NCI-H510A treated with DMSO at 0.1 percent for 48 hours (cell line): ENCODE measurements at regions not wholly inside any gene's neighbourhood (a gene's known extent, or its start where the extent isn't known, plus 50 kb on each side); places are given as distances from the start of the nearest gene placed in this dataset.
"Not testable (repeated sequence)": the region's sequence is repeated elsewhere in the genome, so short reads cannot be mapped to it uniquely, and the experiment has no call there.

Source experiments
- DNase-seq: peaks from one replicate; lab custom pipeline; 2025; lab: John Stamatoyannopoulos, UW

- DNase-seq, result no peak
Measured at GRCh38 chr15:81723701-81724100, 322.1 kb downstream of the MEX3B start.

- DNase-seq, result no peak
Measured at GRCh38 chr15:81723113-81723651, 322.6 kb downstream of the MEX3B start.

GRCh38 chr15:81716468-81716867, 329.4 kb downstream of the MEX3B start:
- DNase-seq, result not testable (repeated sequence)

GRCh38 chr15:81710328-81710727, 335.5 kb downstream of the MEX3B start:
- DNase-seq, result no peak

- DNase-seq, result not testable (repeated sequence)
Measured at GRCh38 chr15:81706816-81707346, 332.9 kb upstream of the TMC3 start.

- DNase-seq, result not testable (repeated sequence)
Measured at GRCh38 chr15:81705727-81706126, 331.7 kb upstream of the TMC3 start.

GRCh38 chr15:81686021-81686420, 312.0 kb upstream of the TMC3 start:
- DNase-seq, result no peak

- DNase-seq, result no peak
Measured at GRCh38 chr15:81685237-81685636, 311.2 kb upstream of the TMC3 start.

- DNase-seq, result no peak
Measured at GRCh38 chr15:81680829-81681228, 306.8 kb upstream of the TMC3 start.

- DNase-seq, result no peak
Measured at GRCh38 chr15:81666839-81667238, 292.8 kb upstream of the TMC3 start.

- no peak for DNase-seq
Measured at GRCh38 chr15:81660976-81661375, 287.0 kb upstream of the TMC3 start.

- DNase-seq, result no peak
Measured at GRCh38 chr15:81653259-81653658, 279.2 kb upstream of the TMC3 start.

- no peak for DNase-seq
Measured at GRCh38 chr15:81645470-81645869, 271.5 kb upstream of the TMC3 start.

GRCh38 chr15:81643771-81644170, 269.8 kb upstream of the TMC3 start:
- no peak for DNase-seq

- no peak for DNase-seq
Measured at GRCh38 chr15:81642451-81642990, 268.5 kb upstream of the TMC3 start.

- not testable (repeated sequence) for DNase-seq
Measured at GRCh38 chr15:81636064-81636463, 262.1 kb upstream of the TMC3 start.

- no peak for DNase-seq
Measured at GRCh38 chr15:81633889-81634288, 259.9 kb upstream of the TMC3 start.

- no peak for DNase-seq
Measured at GRCh38 chr15:81625896-81626295, 251.9 kb upstream of the TMC3 start.

- DNase-seq, result no peak
Measured at GRCh38 chr15:81619002-81619401, 245.0 kb upstream of the TMC3 start.

- no peak for DNase-seq
Measured at GRCh38 chr15:81612631-81613030, 238.6 kb upstream of the TMC3 start.

- DNase-seq, result no peak
Measured at GRCh38 chr15:81611679-81612078, 237.7 kb upstream of the TMC3 start.

- DNase-seq, result no peak
Measured at GRCh38 chr15:81608309-81608829, 234.4 kb upstream of the TMC3 start.

GRCh38 chr15:81604713-81605112, 230.7 kb upstream of the TMC3 start:
- no peak for DNase-seq
